ENCODE measurements at regions not wholly inside any gene's neighbourhood (a gene's known extent, or its start where the extent isn't known, plus 50 kb on each side); places are given as distances from the start of the nearest gene placed in this dataset.
"Not testable (repeated sequence)": the region's sequence is repeated elsewhere in the genome, so short reads cannot be mapped to it uniquely, and the experiment has no call there.

DNA sequence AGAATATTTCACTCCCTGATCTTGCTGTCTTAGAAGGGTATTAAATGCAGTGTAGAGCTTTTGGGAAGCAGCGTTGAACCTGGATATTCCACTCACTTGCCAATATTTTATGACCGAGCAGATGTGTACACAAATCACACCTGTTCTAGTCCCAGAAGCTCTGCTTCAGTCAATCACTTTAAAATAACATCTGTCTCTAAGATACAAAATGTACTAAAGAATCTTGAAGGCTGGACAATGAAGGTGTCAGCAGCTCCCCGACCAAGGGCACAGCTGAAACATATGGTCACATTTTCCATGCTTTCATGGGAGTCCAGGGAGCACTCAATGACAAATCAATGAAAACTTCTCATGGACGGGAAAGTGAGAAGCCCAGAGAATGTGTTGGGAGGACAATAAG, 668.3 kb downstream of the PRIM2 start:
- ATAC-seq, result not testable (repeated sequence)

DNA sequence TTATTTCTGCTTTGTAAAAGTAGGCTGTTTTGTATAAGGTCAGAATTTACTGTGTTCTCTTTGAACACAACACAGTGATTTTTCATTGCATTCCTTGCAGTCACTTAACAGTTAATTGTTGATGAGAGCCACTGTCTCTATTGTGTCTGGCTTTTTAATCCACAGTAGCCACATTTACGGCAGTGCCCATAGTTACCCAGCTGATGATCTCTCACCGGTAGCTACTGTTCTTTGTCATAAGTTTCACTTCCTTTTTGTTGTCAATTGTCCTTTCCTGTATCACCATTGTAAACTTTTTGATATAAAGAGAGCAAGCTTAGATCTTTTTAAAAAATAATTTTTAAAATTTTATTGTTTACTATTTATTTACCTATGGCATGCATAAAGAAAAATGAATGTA, 669.2 kb downstream of the PRIM2 start:
- not testable (repeated sequence) for ATAC-seq

DNA sequence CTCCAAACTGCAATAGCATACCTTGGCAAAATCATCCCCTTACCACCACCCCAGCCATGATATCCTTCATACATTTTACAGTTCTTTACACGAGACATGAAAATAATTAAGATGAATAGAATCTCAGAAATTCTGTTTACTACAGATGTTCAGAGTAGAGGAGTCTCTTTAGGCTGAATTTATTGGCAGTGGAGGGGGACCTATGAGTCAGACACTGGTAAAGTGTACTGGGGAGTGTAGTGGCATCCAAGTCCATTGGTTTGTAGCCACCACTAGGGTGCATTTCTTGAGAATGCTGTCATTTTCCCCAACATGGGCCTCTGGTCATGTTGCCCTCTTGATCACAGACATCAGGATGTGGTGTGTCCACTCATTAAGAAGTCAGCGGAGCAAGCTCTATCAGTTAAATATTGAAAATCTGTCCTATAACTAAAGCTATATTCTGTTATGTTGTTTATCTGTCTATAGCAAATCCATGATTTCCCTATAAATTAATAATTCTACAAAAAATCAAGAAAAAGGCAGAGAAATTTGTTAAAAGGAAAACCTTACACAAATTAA, 672.2 kb downstream of the PRIM2 start:
- not testable (repeated sequence) for ATAC-seq

DNA sequence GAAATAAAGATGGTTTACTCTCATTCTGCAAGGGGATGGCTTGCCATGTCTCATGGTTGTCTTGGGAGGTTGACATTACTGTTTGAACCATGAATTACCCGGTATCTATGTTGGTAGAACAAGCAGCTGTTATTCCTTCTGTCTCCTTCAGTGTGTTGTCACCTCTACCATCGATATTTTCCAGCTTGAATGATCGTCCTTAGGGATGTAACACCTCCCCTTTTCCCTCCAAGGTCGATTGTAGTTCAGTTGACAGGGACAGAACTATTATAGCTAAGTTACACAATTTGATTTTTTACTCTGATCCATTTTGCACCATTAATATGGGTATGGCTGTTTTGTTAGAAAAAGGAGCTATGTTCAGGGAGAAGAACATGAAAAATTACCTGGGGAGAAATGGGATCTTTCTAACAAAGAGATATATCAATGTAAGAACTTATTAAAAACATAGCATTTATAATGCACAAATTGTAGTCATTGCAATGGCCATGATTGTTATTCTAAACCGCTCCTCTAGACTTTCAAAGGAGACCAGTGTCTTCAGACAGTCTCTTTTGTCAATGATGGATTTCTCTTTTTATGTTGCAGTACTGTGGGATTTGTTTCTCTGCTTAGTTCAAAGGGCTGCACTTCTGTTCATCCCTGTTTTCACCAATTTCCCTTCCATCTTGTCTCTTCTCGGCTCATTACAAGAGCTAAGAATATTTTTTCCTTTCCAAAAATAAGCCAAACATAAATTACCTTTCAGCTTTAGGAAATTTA, 681.6 kb downstream of the PRIM2 start:
- ATAC-seq, result not testable (repeated sequence)

DNA sequence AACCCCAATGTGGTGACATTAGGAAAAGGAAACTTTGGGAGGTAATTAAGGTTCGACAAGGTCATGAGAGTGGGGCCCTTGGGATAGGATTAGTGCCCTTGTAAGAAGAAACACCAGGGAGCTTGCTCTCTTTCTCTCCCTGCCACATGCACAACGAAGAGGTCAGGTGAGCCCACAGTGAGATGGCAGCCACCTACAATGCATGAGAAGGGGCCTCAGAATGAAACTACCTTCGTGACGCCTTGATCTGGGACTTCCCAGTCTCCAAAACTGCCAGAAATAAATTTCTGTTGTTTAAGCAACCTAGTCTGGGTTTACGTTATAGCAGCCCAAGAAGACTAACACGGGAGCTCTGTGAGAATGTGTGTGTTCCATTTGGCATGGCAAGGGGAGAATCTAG, 682.8 kb downstream of the PRIM2 start:
- ATAC-seq, result not testable (repeated sequence)

DNA sequence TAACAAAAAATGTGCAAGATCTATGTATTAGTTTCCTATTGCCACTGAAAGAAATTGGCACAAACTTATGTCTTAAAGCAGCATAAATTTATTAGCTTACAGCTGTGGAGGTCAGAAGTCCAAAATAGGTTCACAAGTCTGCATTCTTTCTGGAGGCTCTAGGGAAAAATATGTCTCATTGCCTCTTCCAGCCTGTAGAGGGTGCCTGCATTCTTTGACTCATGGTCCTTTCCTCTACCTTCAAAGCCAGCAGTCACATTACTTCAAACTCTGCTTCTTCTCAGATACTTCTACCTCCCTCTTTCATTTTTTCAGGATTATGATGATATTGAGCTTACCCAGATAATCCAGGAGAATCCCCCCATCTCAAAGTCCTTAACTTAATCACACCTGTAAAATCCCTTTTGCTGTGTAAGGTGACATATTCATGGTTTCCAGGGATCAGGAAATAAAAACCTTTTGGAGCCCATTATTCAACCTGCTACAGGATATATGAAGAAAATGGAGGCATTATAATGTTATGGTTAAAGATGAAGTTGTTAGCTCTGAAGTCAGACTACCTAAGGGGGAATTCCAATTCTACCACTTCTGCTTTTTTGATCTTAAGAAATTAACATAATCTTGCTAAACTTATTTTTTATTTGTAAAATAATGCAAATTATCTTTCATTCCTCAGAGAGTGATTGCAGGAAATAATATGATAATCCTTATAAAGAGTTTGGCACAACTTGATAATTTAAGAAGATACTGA, 686.2 kb downstream of the PRIM2 start:
- ATAC-seq, result not testable (repeated sequence)

DNA sequence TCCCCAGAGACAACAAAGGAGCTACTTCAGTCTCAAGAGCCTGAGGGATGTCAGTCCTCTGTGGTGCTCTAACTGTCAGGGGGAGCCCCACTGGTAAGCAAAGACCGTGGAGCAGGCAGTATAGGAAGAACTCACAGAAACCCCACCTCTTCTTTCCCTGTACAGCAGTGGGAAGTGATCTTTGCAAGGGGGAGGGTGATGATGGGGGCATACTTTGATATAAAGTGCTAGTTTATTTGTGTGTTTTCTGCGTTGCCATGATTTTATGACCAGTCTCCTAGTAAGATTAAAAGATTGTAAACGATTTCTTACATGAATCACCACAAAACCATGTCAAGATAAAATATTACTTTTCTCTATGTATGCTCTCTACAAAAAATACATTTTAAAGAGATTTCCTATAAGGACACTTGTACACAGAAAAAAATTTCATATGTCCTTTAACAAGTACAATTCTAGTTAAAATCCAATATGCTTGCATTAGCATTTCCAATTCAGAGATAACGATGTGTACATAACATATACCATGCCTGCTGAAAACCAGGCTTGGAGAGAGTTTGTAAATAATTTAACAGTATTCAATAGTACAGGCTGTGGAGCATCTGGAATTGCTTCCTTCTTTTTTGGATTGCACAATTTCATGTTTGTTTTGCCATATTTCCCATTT, 690.0 kb downstream of the PRIM2 start:
- ATAC-seq, result not testable (repeated sequence)

DNA sequence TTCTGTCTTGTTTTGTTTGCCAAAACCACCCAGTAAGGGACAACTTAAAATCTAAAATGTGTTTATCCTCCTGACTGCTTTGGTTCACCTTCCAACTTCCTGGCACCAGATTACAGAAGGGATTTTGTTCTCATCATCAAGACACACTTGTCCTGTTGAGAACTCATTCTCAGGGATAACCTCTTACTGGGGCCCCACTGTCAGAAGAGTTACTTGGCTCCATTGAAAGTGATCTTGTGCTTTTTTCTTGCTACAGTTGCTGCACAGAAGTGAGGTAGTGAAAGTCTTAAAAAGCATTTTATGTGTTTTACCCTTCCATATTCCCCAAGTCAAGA, 690.5 kb downstream of the PRIM2 start:
- not testable (repeated sequence) for ATAC-seq

DNA sequence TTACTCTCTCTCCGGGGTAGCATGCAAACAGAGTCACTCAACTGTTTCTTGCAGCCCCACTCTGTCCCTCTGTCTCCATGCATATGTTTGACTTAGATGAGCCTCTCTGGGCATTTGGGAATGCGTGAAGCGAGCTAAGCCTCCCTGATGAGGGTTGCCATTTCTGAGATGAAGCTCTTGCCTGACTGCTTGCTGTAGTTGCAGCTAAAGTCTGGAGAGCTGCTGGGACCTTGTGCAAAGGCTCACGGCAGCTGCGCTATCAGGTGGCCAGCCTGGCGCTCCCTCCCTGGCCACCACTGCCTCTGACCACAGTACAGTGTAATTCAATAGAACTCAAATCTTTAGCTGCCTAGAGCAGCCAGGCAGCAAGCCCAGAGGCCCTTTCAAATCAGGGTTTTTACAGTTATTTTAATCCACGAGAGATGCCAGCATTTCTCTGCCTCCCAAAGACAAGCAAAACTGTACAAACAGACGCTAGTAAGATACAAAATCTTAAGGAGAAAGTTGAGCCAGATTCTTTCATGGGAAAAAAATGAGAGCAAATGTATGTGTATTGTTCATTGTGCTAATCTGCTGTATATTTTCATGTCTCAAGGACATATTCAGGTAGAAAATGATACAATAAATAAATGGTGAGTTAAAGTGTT, 694.6 kb downstream of the PRIM2 start:
- ATAC-seq, result not testable (repeated sequence)

DNA sequence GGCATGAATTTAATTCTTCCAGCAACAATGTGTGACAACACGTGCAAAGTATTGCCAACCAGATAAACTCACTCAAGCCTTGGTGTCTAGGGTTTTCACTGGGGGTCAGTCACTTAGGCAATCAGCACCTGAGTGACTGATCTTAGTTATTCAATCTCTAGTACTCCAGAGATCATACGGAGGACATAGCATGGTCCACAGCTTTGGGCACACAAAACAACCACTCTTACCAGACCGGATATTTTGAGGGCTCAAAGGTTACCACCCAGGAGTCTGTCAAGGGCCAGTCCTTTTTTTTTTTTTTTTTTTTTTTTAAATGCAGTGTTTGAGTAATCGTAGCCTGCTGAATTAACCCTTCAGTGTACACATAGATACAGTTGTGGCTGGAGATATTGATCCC, 699.2 kb downstream of the PRIM2 start:
- ATAC-seq, result not testable (repeated sequence)

DNA sequence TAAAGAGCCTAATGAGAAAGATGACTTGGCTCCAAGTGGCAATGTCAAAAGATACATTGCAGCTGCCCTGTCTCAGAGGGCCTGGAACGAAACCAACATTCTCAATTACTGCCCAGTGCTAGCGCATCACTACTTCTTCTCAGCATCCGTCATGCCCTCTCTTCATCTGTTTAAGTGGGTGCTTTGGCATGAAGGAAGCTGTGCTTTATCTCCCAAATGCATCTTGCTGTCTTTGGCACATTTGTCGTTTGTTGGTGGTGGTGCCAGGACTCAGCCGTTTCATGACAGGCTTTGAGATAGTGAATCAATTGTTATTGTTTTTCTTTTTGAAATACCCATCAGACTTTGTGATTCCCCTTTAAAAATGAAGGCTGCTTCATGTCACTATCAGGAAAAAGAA, 710.8 kb downstream of the PRIM2 start:
- not testable (repeated sequence) for ATAC-seq

DNA sequence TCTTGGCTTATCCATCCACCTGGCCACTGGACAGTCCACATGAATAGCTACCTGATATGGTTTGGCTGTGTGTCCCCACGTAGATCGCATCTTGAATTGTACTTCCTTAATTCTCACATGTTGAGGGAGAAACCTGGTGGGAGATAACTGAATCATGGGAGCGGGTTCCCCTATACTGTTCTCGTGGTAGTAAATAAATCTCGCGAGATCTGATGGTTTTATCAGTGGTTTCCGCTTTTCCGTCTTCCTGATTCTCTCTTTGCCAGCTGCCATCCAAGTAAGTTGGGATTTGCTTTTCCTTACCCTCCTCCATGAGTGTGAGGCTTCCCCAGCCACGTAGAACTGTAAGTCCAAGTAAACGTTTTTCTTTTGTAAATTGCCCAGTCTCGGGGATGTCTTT, 720.8 kb downstream of the PRIM2 start:
- not testable (repeated sequence) for ATAC-seq

DNA sequence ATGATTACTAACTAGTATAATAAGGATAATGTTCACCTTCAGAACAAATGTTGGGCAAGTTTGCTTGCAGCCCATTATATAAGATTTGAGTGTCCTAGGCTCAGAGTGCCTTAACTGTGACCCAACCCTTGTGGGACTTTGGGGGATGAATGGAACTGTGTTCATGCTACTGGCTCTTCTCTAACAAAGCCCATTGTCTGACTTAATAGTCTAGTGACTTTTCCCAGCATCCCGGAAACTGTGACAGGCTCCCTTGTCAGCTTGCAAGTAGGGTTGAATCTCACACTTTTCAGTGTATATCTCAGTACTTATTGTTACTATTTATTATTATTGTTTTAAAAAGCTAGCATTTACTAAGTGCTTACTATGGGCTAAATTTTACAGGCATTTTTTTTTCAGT, 729.2 kb downstream of the PRIM2 start:
- not testable (repeated sequence) for ATAC-seq

DNA sequence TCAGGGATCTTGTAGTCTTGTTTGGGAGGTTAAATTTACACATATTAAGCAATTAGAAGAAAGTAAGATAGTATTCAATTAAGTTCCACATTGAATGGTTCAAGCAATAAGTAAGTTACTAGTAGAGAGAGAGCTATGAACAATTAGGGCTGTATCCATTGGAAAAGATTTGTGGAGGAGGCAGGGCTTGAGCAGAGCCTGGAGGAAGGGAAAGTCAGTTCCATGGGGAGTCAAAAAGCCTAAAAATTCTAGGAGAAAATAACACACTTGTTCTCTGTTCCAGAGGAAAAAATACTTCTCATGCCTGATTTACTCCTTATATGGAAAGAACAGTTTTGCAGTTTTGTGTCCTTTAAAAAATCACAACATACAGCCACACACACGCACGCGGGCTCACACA, 730.0 kb downstream of the PRIM2 start:
- not testable (repeated sequence) for ATAC-seq

DNA sequence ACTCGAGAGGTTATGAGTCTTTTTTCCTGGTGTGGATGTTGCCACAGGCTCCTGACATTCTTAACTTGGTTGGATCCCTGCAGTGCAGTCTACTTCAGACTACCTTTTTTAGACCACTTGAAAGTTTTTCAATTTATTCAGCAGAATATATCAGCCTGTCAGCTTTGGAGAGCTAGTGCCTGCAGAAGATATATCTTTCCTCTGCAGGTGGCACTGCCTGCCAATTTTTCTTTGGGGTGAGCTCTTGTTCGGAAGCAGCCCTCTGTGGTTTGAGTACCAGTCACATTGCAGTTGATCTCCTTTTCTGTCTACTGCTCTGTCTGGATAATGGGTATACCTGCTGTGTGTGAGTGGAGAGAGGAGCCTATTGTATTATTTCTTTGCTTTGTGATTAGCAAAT, 730.4 kb downstream of the PRIM2 start:
- not testable (repeated sequence) for ATAC-seq

DNA sequence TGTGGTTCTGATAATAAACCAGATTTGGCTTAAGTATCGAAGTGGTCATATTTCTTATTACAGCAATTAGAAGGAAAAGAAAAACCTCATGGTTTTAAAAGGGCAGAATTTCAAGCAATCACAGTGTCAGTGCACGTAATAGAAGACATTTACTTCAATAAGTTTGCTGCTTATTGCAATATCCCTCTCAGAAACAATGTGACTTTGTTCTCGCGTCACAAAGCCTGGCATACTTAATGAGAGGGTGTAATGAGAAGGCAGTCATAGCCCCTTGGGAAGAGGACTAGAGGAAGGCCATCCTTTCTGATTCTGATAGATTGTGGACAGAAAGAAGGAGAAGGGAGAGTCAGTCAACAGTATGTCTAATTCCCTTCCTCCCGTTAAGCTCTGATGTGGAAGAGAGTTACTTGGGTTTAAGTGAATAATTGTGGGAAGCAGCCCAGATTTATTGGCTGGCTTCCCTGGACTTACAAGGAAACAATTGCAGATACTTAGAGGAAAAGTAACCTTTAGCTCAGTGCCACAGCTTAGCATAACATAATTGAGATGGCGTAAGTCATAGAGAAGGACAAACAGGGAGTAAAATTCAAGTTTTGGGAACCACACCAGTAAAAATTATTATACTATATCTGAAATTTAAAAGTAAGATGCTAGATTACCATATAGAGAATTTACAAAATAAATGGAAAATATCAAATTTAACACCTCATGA, 738.2 kb downstream of the PRIM2 start:
- not testable (repeated sequence) for ATAC-seq

DNA sequence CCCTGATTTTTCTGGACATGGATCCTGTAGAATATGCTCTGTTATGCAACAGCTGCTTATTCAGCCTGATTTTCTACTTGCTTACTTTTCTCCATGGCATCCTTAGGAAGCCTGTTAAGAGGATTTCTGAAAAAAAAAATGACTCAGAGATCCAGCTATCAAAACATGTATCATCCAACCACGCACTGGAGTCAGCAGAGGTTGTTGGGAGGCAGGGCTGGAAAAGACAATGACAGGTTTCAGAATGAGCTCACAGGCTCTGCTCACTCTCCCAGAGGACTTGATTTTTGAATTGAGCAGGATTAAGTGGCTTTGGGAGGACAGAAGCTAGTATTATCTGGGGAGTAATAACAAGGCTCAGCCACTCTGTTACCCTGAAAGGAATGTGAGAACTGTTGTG, 742.3 kb downstream of the PRIM2 start:
- peak; percentile 28 for ATAC-seq

DNA sequence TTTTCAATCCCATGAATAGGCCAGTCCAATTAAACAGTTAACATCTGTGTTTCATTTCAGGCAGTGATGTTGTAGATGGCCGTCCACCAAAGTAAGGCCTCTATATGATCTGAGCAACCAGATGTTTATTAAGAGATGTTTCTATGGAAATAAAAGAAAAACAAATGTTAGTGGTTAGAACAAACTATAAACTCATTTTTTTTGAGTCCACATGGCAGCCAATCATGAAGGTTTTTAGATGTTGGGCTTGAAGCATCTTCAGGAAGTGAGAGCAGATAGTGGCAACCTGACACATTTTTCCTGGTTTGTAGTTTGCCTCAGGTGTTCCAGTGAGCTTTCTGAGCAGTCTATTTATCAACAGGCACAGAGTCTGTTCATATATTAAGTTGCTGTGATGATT, 746.1 kb downstream of the PRIM2 start:
- not testable (repeated sequence) for ATAC-seq

DNA sequence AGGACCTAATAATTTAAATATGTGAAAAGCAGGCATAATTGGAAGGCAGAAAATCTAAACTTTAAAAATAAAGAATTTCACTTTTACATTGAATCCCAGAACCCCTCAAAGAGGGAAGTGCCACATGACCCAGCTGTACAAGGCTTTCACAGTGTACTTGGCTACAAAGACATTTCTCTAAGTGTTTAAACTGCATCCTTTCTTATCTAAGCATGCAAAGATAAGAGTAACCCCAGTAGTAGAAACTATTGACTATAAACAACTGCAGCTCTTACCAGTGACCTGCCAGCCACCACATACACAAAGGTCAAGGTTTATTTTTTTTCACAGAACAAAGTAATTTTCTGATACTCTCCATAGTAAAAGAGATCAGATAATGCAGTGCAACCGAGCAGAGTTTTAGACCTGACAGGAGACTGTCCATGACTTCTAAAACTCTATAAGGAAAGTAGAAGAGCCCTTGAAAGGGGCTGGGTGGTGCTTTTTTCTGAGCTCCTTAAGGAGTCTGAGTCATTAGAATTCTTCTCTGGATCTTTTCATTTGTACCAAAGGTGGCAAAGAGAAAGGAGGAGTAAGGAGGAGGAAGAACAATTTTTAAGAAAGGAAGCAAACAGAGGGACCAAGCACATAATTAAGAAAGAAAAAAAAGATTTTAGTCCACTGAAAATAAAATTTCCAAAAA, 750.6 kb downstream of the PRIM2 start:
- ATAC-seq, result not testable (repeated sequence)

DNA sequence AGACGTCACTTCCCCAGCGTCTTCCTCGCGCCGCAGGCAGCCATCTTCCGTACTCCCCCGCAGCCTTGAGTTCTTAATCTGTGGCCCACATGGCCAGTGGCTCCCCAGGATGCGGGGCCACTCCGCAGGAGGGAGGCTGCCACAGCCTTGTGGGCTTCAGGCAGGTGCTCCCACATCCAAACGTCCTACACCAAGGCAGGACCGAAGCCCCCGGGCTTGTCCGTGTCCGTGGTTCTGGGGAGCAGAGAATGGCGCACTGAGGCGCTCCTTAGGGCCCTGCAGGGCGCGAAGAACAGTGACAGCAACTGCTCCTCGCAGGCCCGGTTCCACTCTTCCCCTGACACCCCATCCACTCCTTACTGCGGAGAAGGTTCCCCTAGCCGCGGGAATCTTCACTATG, 755.8 kb downstream of the PRIM2 start:
- no peak for ATAC-seq

DNA sequence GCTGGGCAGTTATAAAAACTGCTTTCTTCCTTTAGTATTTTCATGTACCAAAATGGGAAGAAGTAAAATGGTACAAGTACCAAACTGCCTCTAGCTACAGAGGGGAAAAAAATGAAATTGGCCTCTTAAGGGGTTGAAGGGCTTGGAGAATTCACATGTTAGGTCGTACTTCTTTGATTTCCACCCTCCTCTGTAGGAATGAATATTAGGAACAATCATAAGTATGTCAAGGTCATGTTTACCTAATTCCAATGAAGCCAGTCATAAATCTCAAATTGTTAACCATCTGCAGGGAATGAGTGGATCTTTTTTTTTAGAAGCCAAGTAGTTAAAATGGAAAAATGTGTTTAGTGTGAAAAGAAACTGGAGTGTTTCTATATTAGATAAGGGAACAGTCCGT, 772.6 kb downstream of the PRIM2 start:
- ATAC-seq, result not testable (repeated sequence)

Data from esophagus mucosa (tissue), 1 donor.